ENCODE measurements at regions not wholly inside any gene's neighbourhood (a gene's known extent, or its start where the extent isn't known, plus 50 kb on each side); places are given as distances from the start of the nearest gene placed in this dataset.

- TF ChIP-seq GATA2 (IDR thresholded peaks at IDR 0.05; ENCODE audit: low read depth, low read length) (no peak), GATA3 (IDR thresholded peaks at IDR 0.05; ENCODE audit: low read depth, low read length) (no peak)
Observed at GRCh38 chr15:34647569-34648293, 64.3 kb upstream of the GOLGA8B start.
